GM13977 (cell line): ENCODE measurements at regions not wholly inside any gene's neighbourhood (a gene's known extent, or its start where the extent isn't known, plus 50 kb on each side); places are given as distances from the start of the nearest gene placed in this dataset.

Experiments
- DNase-seq: peaks from one replicate; pipeline ENCODE4 v3.0.0; 2012; ENCODE audit warnings: low spot score
- CTCF ChIP-seq: IDR thresholded peaks from 2 replicates; pipeline ENCODE4 v1.5.1; 2012; ENCODE audit warnings: mild to moderate bottlenecking, control low read depth; ENCODE audit not compliant: insufficient read depth; ENCODE audit errors: extremely low read depth, missing control alignments
- in situ Hi-C: fragments of 300-500 bp; cut with MboI; formaldehyde crosslinking; loops from one replicate; pipeline ENCODE4 v1.12.0; 2022; ENCODE audit warnings: low sequenced_read_pairs, low pct_unique_long_range_greater_than_20kb, mixed read lengths, inconsistent platforms; ENCODE audit not compliant: unreplicated experiment

GRCh38 chr2:602571-603359 lies 74.4 kb downstream of the TMEM18 start:
- in situ Hi-C loops = no loop called here
- no peak for TF ChIP-seq CTCF
- DNase-seq = no peak

- in situ Hi-C loops = no loop called here
- no peak for TF ChIP-seq CTCF
Observed at GRCh38 chr2:601806-602455, 75.3 kb downstream of the TMEM18 start.

GRCh38 chr2:601387-601698 lies 75.9 kb downstream of the TMEM18 start:
- in situ Hi-C loops = no loop called here

More at GRCh38 chr2:601806-602455, 75.3 kb downstream of the TMEM18 start:
- DNase-seq = no peak

GRCh38 chr2:600542-601386 lies 76.4 kb downstream of the TMEM18 start:
- in situ Hi-C loops = no loop called here
- TF ChIP-seq CTCF = no peak
- peak; percentile 7 for DNase-seq

More at GRCh38 chr2:601387-601698, 75.9 kb downstream of the TMEM18 start:
- TF ChIP-seq CTCF = no peak
- DNase-seq = no peak

GRCh38 chr2:599601-600000 lies 77.6 kb downstream of the TMEM18 start:
- TF ChIP-seq CTCF = no peak
- in situ Hi-C loops = no loop called here
- DNase-seq = no peak

- TF ChIP-seq CTCF = no peak
- in situ Hi-C loops = no loop called here
Observed at GRCh38 chr2:598058-598802, 79.0 kb downstream of the TMEM18 start.

More at GRCh38 chr2:598058-598802, 79.0 kb downstream of the TMEM18 start:
- DNase-seq = no peak
